OCI-LY3 (cell line): ENCODE measurements at regions not wholly inside any gene's neighbourhood (a gene's known extent, or its start where the extent isn't known, plus 50 kb on each side); places are given as distances from the start of the nearest gene placed in this dataset.

ENCODE experiments used
- CTCF ChIP-seq: fragments of 200-600, 300-600 bp; sonication (generic); IDR thresholded peaks from 2 replicates; pipeline ENCODE4 v1.5.1; 2014; ENCODE audit warnings: antibody characterized with exemption, low read length, low read depth
- EZH2phosphoT487 ChIP-seq: fragments of 200-600 bp; shearing (Covaris generic); IDR thresholded peaks from 2 replicates; pipeline ENCODE4 v1.6.1; 2018; ENCODE audit warnings: antibody characterized with exemption, mixed run types, low read depth

- no peak for TF ChIP-seq CTCF
- no peak for TF ChIP-seq EZH2phosphoT487
Measured at GRCh38 chr16:22754577-22754976, 59.4 kb upstream of the HS3ST2 start.
